Mammary epithelial cell (primary cell): ENCODE measurements at regions not wholly inside any gene's neighbourhood (a gene's known extent, or its start where the extent isn't known, plus 50 kb on each side); places are given as distances from the start of the nearest gene placed in this dataset.

Experiments used
- CTCF ChIP-seq, 2 donors: IDR thresholded peaks in 1 of 2; conservative IDR thresholded peaks in 1 of 2; 2 replicates each; pipeline ENCODE4 v1.5.1; 2011 to 2012; ENCODE audit warnings: inconsistent platforms in 2 of 2, low read length in 2 of 2, mild to moderate bottlenecking in 2 of 2, control low read depth in 1 of 2, low read depth in 1 of 2; ENCODE audit not compliant: insufficient read depth in 1 of 2; ENCODE audit errors: extremely low read depth in 1 of 2
- EZH2 ChIP-seq: IDR thresholded peaks from 2 replicates; pipeline ENCODE4 v1.6.1; 2012; ENCODE audit warnings: low read length, inconsistent platforms, borderline replicate concordance

GRCh38 chr18:49698525-49699025, 114.8 kb downstream of the ACAA2 start:
- TF ChIP-seq CTCF (conservative IDR thresholded peaks at IDR 0.05 in 1 of 2, IDR thresholded peaks at IDR 0.05 in 1 of 2; ENCODE audit: extremely low read depth in 1 of 2, insufficient read depth in 1 of 2, low read depth in 1 of 2, low read length in 2 of 2), result no peak
- TF ChIP-seq EZH2, result no peak
